ENCODE measurements at regions not wholly inside any gene's neighbourhood (a gene's known extent, or its start where the extent isn't known, plus 50 kb on each side); places are given as distances from the start of the nearest gene placed in this dataset.

GRCh38 chrX:7294483-7294882 is 146.5 kb upstream of the PUDP start:
- no peaks in the 10 kb centered on the region for H3K4me1 Mint-ChIP-seq (ENCODE audit: low read depth)
- no peaks in the 10 kb centered on the region for H3K36me3 Mint-ChIP-seq (ENCODE audit: low read depth)
- no peaks in the 10 kb centered on the region for H3K9me3 Mint-ChIP-seq
- no peaks in the 10 kb centered on the region for H3K27me3 Mint-ChIP-seq
- H3K4me3 Mint-ChIP-seq: no peak overlapping the region
- intact Hi-C loops (cut with micrococcal nuclease): no loop called here
- no peak overlapping the region for H3K27ac Mint-ChIP-seq

GRCh38 chrX:7286168-7286837 is 138.3 kb upstream of the PUDP start:
- no peaks in the 10 kb centered on the region for H3K9me3 Mint-ChIP-seq
- H3K27me3 Mint-ChIP-seq: no peaks in the 10 kb centered on the region
- H3K36me3 Mint-ChIP-seq (ENCODE audit: low read depth): no peaks in the 10 kb centered on the region
- no peaks in the 10 kb centered on the region for H3K4me1 Mint-ChIP-seq (ENCODE audit: low read depth)
- H3K27ac Mint-ChIP-seq: no peak overlapping the region
- intact Hi-C loops (cut with micrococcal nuclease): no loop called here
- H3K4me3 Mint-ChIP-seq: no peak overlapping the region

- no peaks in the 10 kb centered on the region for H3K36me3 Mint-ChIP-seq (ENCODE audit: low read depth)
- H3K27ac Mint-ChIP-seq: no peak overlapping the region
- H3K27me3 Mint-ChIP-seq: no peaks in the 10 kb centered on the region
- no peak overlapping the region for H3K4me3 Mint-ChIP-seq
- intact Hi-C loops (cut with micrococcal nuclease): no loop called here
- H3K4me1 Mint-ChIP-seq (ENCODE audit: low read depth): no peaks in the 10 kb centered on the region
- no peaks in the 10 kb centered on the region for H3K9me3 Mint-ChIP-seq
Measured at GRCh38 chrX:7285765-7286164, 137.8 kb upstream of the PUDP start.

- Mint-ChIP-seq H3K4me1 (ENCODE audit: low read depth) (no peaks in the 10 kb centered on the region), H3K4me3 (no peak overlapping the region), H3K9me3 (no peaks in the 10 kb centered on the region), H3K36me3 (ENCODE audit: low read depth) (no peaks in the 10 kb centered on the region), H3K27me3 (no peaks in the 10 kb centered on the region), H3K27ac (no peak overlapping the region)
- intact Hi-C loops (cut with micrococcal nuclease): no loop called here
Measured at GRCh38 chrX:7283741-7284140, 135.8 kb upstream of the PUDP start.

GRCh38 chrX:7280520-7280919 is 132.6 kb upstream of the PUDP start:
- Mint-ChIP-seq H3K27ac (no peak overlapping the region), H3K4me1 (ENCODE audit: low read depth) (no peaks in the 10 kb centered on the region), H3K9me3 (no peaks in the 10 kb centered on the region), H3K36me3 (ENCODE audit: low read depth) (no peaks in the 10 kb centered on the region), H3K27me3 (no peaks in the 10 kb centered on the region), H3K4me3 (no peak overlapping the region)
- intact Hi-C loops (cut with micrococcal nuclease): no loop called here

GRCh38 chrX:7272346-7272745 is 124.4 kb upstream of the PUDP start:
- intact Hi-C loops (cut with micrococcal nuclease): no loop called here
- Mint-ChIP-seq H3K4me1 (ENCODE audit: low read depth) (peaks cover 38% of the 10 kb centered on the region), H3K4me3 (no peak overlapping the region), H3K9me3 (no peaks in the 10 kb centered on the region), H3K27me3 (no peaks in the 10 kb centered on the region), H3K36me3 (ENCODE audit: low read depth) (no peaks in the 10 kb centered on the region), H3K27ac (peak overlapping the region; percentile 32)

GRCh38 chrX:7270933-7271332 is 123.0 kb upstream of the PUDP start:
- peaks cover 38% of the 10 kb centered on the region for H3K4me1 Mint-ChIP-seq (ENCODE audit: low read depth)
- H3K36me3 Mint-ChIP-seq (ENCODE audit: low read depth): no peaks in the 10 kb centered on the region
- H3K9me3 Mint-ChIP-seq: no peaks in the 10 kb centered on the region
- H3K4me3 Mint-ChIP-seq: peak overlapping the region; percentile 44
- peak overlapping the region; percentile 77 for H3K27ac Mint-ChIP-seq
- intact Hi-C loops (cut with micrococcal nuclease): no loop called here
- H3K27me3 Mint-ChIP-seq: no peaks in the 10 kb centered on the region

GRCh38 chrX:7269991-7270390 is 122.0 kb upstream of the PUDP start:
- Mint-ChIP-seq H3K4me3 (no peak overlapping the region), H3K9me3 (no peaks in the 10 kb centered on the region), H3K36me3 (ENCODE audit: low read depth) (no peaks in the 10 kb centered on the region), H3K27me3 (no peaks in the 10 kb centered on the region), H3K4me1 (ENCODE audit: low read depth) (peaks cover 38% of the 10 kb centered on the region), H3K27ac (peak overlapping the region; percentile 77)
- intact Hi-C loops (cut with micrococcal nuclease): no loop called here

- peak overlapping the region; percentile 77 for H3K27ac Mint-ChIP-seq
- intact Hi-C loops (cut with micrococcal nuclease): no loop called here
- no peaks in the 10 kb centered on the region for H3K36me3 Mint-ChIP-seq (ENCODE audit: low read depth)
- peaks cover 38% of the 10 kb centered on the region for H3K4me1 Mint-ChIP-seq (ENCODE audit: low read depth)
- H3K4me3 Mint-ChIP-seq: no peak overlapping the region
- H3K27me3 Mint-ChIP-seq: no peaks in the 10 kb centered on the region
- no peaks in the 10 kb centered on the region for H3K9me3 Mint-ChIP-seq
Measured at GRCh38 chrX:7269589-7269988, 121.6 kb upstream of the PUDP start.

- intact Hi-C loops (cut with micrococcal nuclease): no loop called here
- Mint-ChIP-seq H3K4me1 (ENCODE audit: low read depth) (peaks cover 36% of the 10 kb centered on the region), H3K9me3 (no peaks in the 10 kb centered on the region), H3K4me3 (no peak overlapping the region), H3K36me3 (ENCODE audit: low read depth) (no peaks in the 10 kb centered on the region), H3K27me3 (no peaks in the 10 kb centered on the region), H3K27ac (no peak overlapping the region)
Measured at GRCh38 chrX:7266288-7266687, 118.3 kb upstream of the PUDP start.

GRCh38 chrX:7264399-7264798 is 116.4 kb upstream of the PUDP start:
- Mint-ChIP-seq H3K4me3 (peak overlapping the region; percentile 23), H3K9me3 (no peaks in the 10 kb centered on the region), H3K27ac (peak overlapping the region; percentile 70), H3K27me3 (no peaks in the 10 kb centered on the region), H3K36me3 (ENCODE audit: low read depth) (no peaks in the 10 kb centered on the region), H3K4me1 (ENCODE audit: low read depth) (peaks cover 30% of the 10 kb centered on the region)
- intact Hi-C loops (cut with micrococcal nuclease): no loop called here

GRCh38 chrX:7263961-7264360 is 116.0 kb upstream of the PUDP start:
- no peak overlapping the region for H3K4me3 Mint-ChIP-seq
- no peaks in the 10 kb centered on the region for H3K27me3 Mint-ChIP-seq
- no peaks in the 10 kb centered on the region for H3K36me3 Mint-ChIP-seq (ENCODE audit: low read depth)
- no peaks in the 10 kb centered on the region for H3K9me3 Mint-ChIP-seq
- peak overlapping the region; percentile 70 for H3K27ac Mint-ChIP-seq
- peaks cover 30% of the 10 kb centered on the region for H3K4me1 Mint-ChIP-seq (ENCODE audit: low read depth)
- intact Hi-C loops (cut with micrococcal nuclease): no loop called here

- H3K27me3 Mint-ChIP-seq: no peaks in the 10 kb centered on the region
- no peaks in the 10 kb centered on the region for H3K36me3 Mint-ChIP-seq (ENCODE audit: low read depth)
- no peak overlapping the region for H3K4me3 Mint-ChIP-seq
- no peaks in the 10 kb centered on the region for H3K9me3 Mint-ChIP-seq
- no peak overlapping the region for H3K27ac Mint-ChIP-seq
- H3K4me1 Mint-ChIP-seq (ENCODE audit: low read depth): peaks cover 31% of the 10 kb centered on the region
- intact Hi-C loops (cut with micrococcal nuclease): no loop called here
Measured at GRCh38 chrX:7263330-7263729, 115.4 kb upstream of the PUDP start.

GRCh38 chrX:7262551-7262950 is 114.6 kb upstream of the PUDP start:
- no peaks in the 10 kb centered on the region for H3K9me3 Mint-ChIP-seq
- H3K4me1 Mint-ChIP-seq (ENCODE audit: low read depth): peaks cover 31% of the 10 kb centered on the region
- peak overlapping the region; percentile 59 for H3K27ac Mint-ChIP-seq
- no peak overlapping the region for H3K4me3 Mint-ChIP-seq
- H3K36me3 Mint-ChIP-seq (ENCODE audit: low read depth): peaks cover 5% of the 10 kb centered on the region
- no peaks in the 10 kb centered on the region for H3K27me3 Mint-ChIP-seq
- intact Hi-C loops (cut with micrococcal nuclease): no loop called here

- Mint-ChIP-seq H3K36me3 (ENCODE audit: low read depth) (peaks cover 7% of the 10 kb centered on the region), H3K27me3 (no peaks in the 10 kb centered on the region), H3K9me3 (no peaks in the 10 kb centered on the region), H3K27ac (peak overlapping the region; percentile 59), H3K4me3 (no peak overlapping the region), H3K4me1 (ENCODE audit: low read depth) (peaks cover 31% of the 10 kb centered on the region)
- intact Hi-C loops (cut with micrococcal nuclease): no loop called here
Measured at GRCh38 chrX:7261672-7262332, 113.8 kb upstream of the PUDP start.

All from dendritic cell treated with granulocyte-macrophage colony-stimulating factor and Interleukin-4, amounts not matched to agents 40 ng/mL and 50 ng/mL, for 4 days (primary cell).